ENCODE measurements at regions not wholly inside any gene's neighbourhood (a gene's known extent, or its start where the extent isn't known, plus 50 kb on each side); places are given as distances from the start of the nearest gene placed in this dataset.
A peak's percentile ranks its signal among the peaks of the same experiment; 100 is the strongest.

- no peak for DNase-seq (ENCODE audit: low read depth)
- H3K4me3 ChIP-seq (ENCODE audit: control insufficient read depth, low read depth, low read length), result no peak overlapping the region
- no peak for TF ChIP-seq CTCF (IDR thresholded peaks at IDR 0.05; ENCODE audit: control insufficient read depth, insufficient read depth, low read depth, low read length, missing control alignments)
Observed at GRCh38 chr7:85566095-85566794, 379.4 kb upstream of the SEMA3D start.

GRCh38 chr7:85565276-85565675 lies 378.4 kb upstream of the SEMA3D start:
- no peak for TF ChIP-seq CTCF (IDR thresholded peaks at IDR 0.05; ENCODE audit: control insufficient read depth, insufficient read depth, low read depth, low read length, missing control alignments)
- no peak for DNase-seq (ENCODE audit: low read depth)

GRCh38 chr7:85564861-85565260 lies 378.0 kb upstream of the SEMA3D start:
- no peak for DNase-seq (ENCODE audit: low read depth)
- H3K4me3 ChIP-seq (ENCODE audit: control insufficient read depth, low read depth, low read length), result no peak overlapping the region
- no peak for TF ChIP-seq CTCF (IDR thresholded peaks at IDR 0.05; ENCODE audit: control insufficient read depth, insufficient read depth, low read depth, low read length, missing control alignments)

More at GRCh38 chr7:85565276-85565675, 378.4 kb upstream of the SEMA3D start:
- H3K4me3 ChIP-seq (ENCODE audit: control insufficient read depth, low read depth, low read length), result no peak overlapping the region

GRCh38 chr7:85561706-85562105 lies 374.9 kb upstream of the SEMA3D start:
- TF ChIP-seq CTCF (IDR thresholded peaks at IDR 0.05; ENCODE audit: control insufficient read depth, insufficient read depth, low read depth, low read length, missing control alignments), result no peak
- no peak for DNase-seq (ENCODE audit: low read depth)
- H3K4me3 ChIP-seq (ENCODE audit: control insufficient read depth, low read depth, low read length), result no peak overlapping the region

- no peak overlapping the region for H3K4me3 ChIP-seq (ENCODE audit: control insufficient read depth, low read depth, low read length)
- TF ChIP-seq CTCF (IDR thresholded peaks at IDR 0.05; ENCODE audit: control insufficient read depth, insufficient read depth, low read depth, low read length, missing control alignments), result peak; percentile 58
- peak; percentile 66 for DNase-seq (ENCODE audit: low read depth)
Observed at GRCh38 chr7:85554236-85555178, 367.7 kb upstream of the SEMA3D start.

GRCh38 chr7:85535974-85536729 lies 349.3 kb upstream of the SEMA3D start:
- no peak for DNase-seq (ENCODE audit: low read depth)
- TF ChIP-seq CTCF (IDR thresholded peaks at IDR 0.05; ENCODE audit: control insufficient read depth, insufficient read depth, low read depth, low read length, missing control alignments), result no peak
- H3K4me3 ChIP-seq (ENCODE audit: control insufficient read depth, low read depth, low read length), result no peak overlapping the region
